ENCODE measurements at regions not wholly inside any gene's neighbourhood (a gene's known extent, or its start where the extent isn't known, plus 50 kb on each side); places are given as distances from the start of the nearest gene placed in this dataset.
A peak's percentile ranks its signal among the peaks of the same experiment; 100 is the strongest.
"Not testable (repeated sequence)": the region's sequence is repeated elsewhere in the genome, so short reads cannot be mapped to it uniquely, and the experiment has no call there.

- DNase-seq (ENCODE audit: low read depth): no peak
- H3K4me3 ChIP-seq (ENCODE audit: low read depth, low read length): no peak overlapping the region
- no peak for TF ChIP-seq CTCF (conservative IDR thresholded peaks at IDR 0.05; ENCODE audit: low read depth, low read length)
These were observed 182.2 kb upstream of the STK26 start for GRCh38 chrX:131840799-131841495.

GRCh38 chrX:131841496-131842437 is 181.3 kb upstream of the STK26 start:
- H3K4me3 ChIP-seq (ENCODE audit: low read depth, low read length): no peak overlapping the region
- TF ChIP-seq CTCF (conservative IDR thresholded peaks at IDR 0.05; ENCODE audit: low read depth, low read length): peak; percentile 76

GRCh38 chrX:131843987-131844386 is 179.1 kb upstream of the STK26 start:
- no peak for TF ChIP-seq CTCF (conservative IDR thresholded peaks at IDR 0.05; ENCODE audit: low read depth, low read length)
- no peak for DNase-seq (ENCODE audit: low read depth)
- no peak overlapping the region for H3K4me3 ChIP-seq (ENCODE audit: low read depth, low read length)

More at GRCh38 chrX:131841496-131842437, 181.3 kb upstream of the STK26 start:
- DNase-seq (ENCODE audit: low read depth): no peak

- no peak for TF ChIP-seq CTCF (conservative IDR thresholded peaks at IDR 0.05; ENCODE audit: low read depth, low read length)
- no peak for DNase-seq (ENCODE audit: low read depth)
- H3K4me3 ChIP-seq (ENCODE audit: low read depth, low read length): no peak overlapping the region
These were observed 177.9 kb upstream of the STK26 start for GRCh38 chrX:131845201-131845600.

GRCh38 chrX:131845771-131846170 is 177.3 kb upstream of the STK26 start:
- DNase-seq (ENCODE audit: low read depth): no peak
- no peak for TF ChIP-seq CTCF (conservative IDR thresholded peaks at IDR 0.05; ENCODE audit: low read depth, low read length)
- no peak overlapping the region for H3K4me3 ChIP-seq (ENCODE audit: low read depth, low read length)

GRCh38 chrX:131850964-131851363 is 172.1 kb upstream of the STK26 start:
- DNase-seq (ENCODE audit: low read depth): not testable (repeated sequence)

GRCh38 chrX:131853440-131853839 is 169.7 kb upstream of the STK26 start:
- no peak overlapping the region for H3K4me3 ChIP-seq (ENCODE audit: low read depth, low read length)
- no peak for DNase-seq (ENCODE audit: low read depth)
- TF ChIP-seq CTCF (conservative IDR thresholded peaks at IDR 0.05; ENCODE audit: low read depth, low read length): no peak

More at GRCh38 chrX:131850964-131851363, 172.1 kb upstream of the STK26 start:
- not testable (repeated sequence) for H3K4me3 ChIP-seq (ENCODE audit: low read depth, low read length)

All from epithelial cell of proximal tubule (primary cell).